ENCODE measurements at regions not wholly inside any gene's neighbourhood (a gene's known extent, or its start where the extent isn't known, plus 50 kb on each side); places are given as distances from the start of the nearest gene placed in this dataset.

GRCh38 chr7:10036693-10037092 is 937.0 kb upstream of the PHF14 start:
- Histone ChIP-seq H3K4me1 (ENCODE audit: insufficient read depth) (no peaks in the 10 kb centered on the region), H3K36me3 (no peaks in the 10 kb centered on the region), H3K9me3 (no peaks in the 10 kb centered on the region), H3K27me3 (no peaks in the 10 kb centered on the region), H3K4me3 (no peak overlapping the region), H3K27ac (no peak overlapping the region)
- intact Hi-C loops (cut with DNase I) = no loop called here
- 68 to 70% (median 69%) methylated on average over 2 of the region's 2 CpGs for WGBS, 3 donors
- no peak for DNase-seq
- TF ChIP-seq EP300 (IDR thresholded peaks at IDR 0.05) = no peak

- no peaks in the 10 kb centered on the region for H3K9me3 ChIP-seq
Measured at GRCh38 chr7:10038351-10038750, 935.3 kb upstream of the PHF14 start.

GRCh38 chr7:10040674-10041073 is 933.0 kb upstream of the PHF14 start:
- Histone ChIP-seq H3K36me3 (no peaks in the 10 kb centered on the region), H3K4me3 (no peak overlapping the region), H3K4me1 (ENCODE audit: insufficient read depth) (no peaks in the 10 kb centered on the region), H3K9me3 (no peaks in the 10 kb centered on the region), H3K27me3 (no peaks in the 10 kb centered on the region), H3K27ac (no peak overlapping the region)
- no peak for TF ChIP-seq POLR2A (IDR thresholded peaks at IDR 0.05)
- no peak for TF ChIP-seq EP300 (IDR thresholded peaks at IDR 0.05)
- no peak for TF ChIP-seq CTCF (IDR thresholded peaks at IDR 0.05)
- intact Hi-C loops (cut with DNase I) = no loop called here
- DNase-seq = no peak
- WGBS, 3 donors = 77 to 82% (median 82%) methylated on average over 3 of the region's 3 CpGs

More at GRCh38 chr7:10038351-10038750, 935.3 kb upstream of the PHF14 start:
- no peaks in the 10 kb centered on the region for H3K27me3 ChIP-seq
- intact Hi-C loops (cut with DNase I) = no loop called here
- DNase-seq = no peak
- no peak overlapping the region for H3K4me3 ChIP-seq
- H3K36me3 ChIP-seq = no peaks in the 10 kb centered on the region
- no peaks in the 10 kb centered on the region for H3K4me1 ChIP-seq (ENCODE audit: insufficient read depth)
- H3K27ac ChIP-seq = no peak overlapping the region
- TF ChIP-seq POLR2A (IDR thresholded peaks at IDR 0.05) (no peak), EP300 (IDR thresholded peaks at IDR 0.05) (no peak), CTCF (IDR thresholded peaks at IDR 0.05) (no peak)
- WGBS, 3 donors = 49 to 54% (median 51%) methylated on average over 1 of the region's 1 CpG

- no peaks in the 10 kb centered on the region for H3K9me3 ChIP-seq
- H3K27ac ChIP-seq = no peak overlapping the region
- H3K4me3 ChIP-seq = no peak overlapping the region
- no peaks in the 10 kb centered on the region for H3K4me1 ChIP-seq (ENCODE audit: insufficient read depth)
- no peak for DNase-seq
- TF ChIP-seq CTCF (IDR thresholded peaks at IDR 0.05) (no peak), POLR2A (IDR thresholded peaks at IDR 0.05) (no peak), EP300 (IDR thresholded peaks at IDR 0.05) (no peak)
- intact Hi-C loops (cut with DNase I) = no loop called here
- H3K36me3 ChIP-seq = no peaks in the 10 kb centered on the region
- H3K27me3 ChIP-seq = no peaks in the 10 kb centered on the region
Measured at GRCh38 chr7:10070899-10071298, 902.8 kb upstream of the PHF14 start.

- H3K9me3 ChIP-seq = no peaks in the 10 kb centered on the region
- no peak for DNase-seq
- WGBS, 3 donors = 68 to 84% (median 73%) methylated on average over 3 of the region's 3 CpGs
- H3K27me3 ChIP-seq = no peaks in the 10 kb centered on the region
- intact Hi-C loops (cut with DNase I) = no loop called here
- TF ChIP-seq POLR2A (IDR thresholded peaks at IDR 0.05) (no peak), EP300 (IDR thresholded peaks at IDR 0.05) (no peak), CTCF (IDR thresholded peaks at IDR 0.05) (no peak)
- no peaks in the 10 kb centered on the region for H3K4me1 ChIP-seq (ENCODE audit: insufficient read depth)
- H3K36me3 ChIP-seq = no peaks in the 10 kb centered on the region
- no peak overlapping the region for H3K27ac ChIP-seq
- H3K4me3 ChIP-seq = no peak overlapping the region
Measured at GRCh38 chr7:10075866-10076265, 897.8 kb upstream of the PHF14 start.
